AML-193 (cell line): ENCODE measurements at regions not wholly inside any gene's neighbourhood (a gene's known extent, or its start where the extent isn't known, plus 50 kb on each side); places are given as distances from the start of the nearest gene placed in this dataset.

Source experiments
- DNase-seq, 2 experiments: peaks; one replicate each; lab custom pipeline; 2025; lab: John Stamatoyannopoulos, UW

DNA sequence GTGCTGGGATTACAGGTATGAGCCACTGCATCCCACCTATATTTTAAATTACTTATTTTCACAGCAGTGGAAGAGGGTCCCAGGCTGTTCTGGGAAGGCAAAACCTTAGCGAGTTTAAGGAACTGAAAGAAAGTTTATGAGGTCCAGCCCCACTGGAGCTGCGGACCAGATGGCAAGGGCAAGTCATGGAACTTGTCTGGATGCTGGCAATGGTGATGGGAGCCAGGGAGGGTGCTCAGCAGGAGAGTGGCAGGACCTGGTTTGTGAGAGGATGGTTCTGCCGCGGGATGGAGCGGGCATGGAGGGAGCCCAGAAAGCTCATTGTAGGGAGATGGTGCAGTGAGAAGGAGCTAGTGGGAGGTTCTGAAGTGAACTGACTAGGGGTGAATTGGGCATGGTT, 50.6 kb upstream of the SLC45A1 start:
- no peak for DNase-seq

DNA sequence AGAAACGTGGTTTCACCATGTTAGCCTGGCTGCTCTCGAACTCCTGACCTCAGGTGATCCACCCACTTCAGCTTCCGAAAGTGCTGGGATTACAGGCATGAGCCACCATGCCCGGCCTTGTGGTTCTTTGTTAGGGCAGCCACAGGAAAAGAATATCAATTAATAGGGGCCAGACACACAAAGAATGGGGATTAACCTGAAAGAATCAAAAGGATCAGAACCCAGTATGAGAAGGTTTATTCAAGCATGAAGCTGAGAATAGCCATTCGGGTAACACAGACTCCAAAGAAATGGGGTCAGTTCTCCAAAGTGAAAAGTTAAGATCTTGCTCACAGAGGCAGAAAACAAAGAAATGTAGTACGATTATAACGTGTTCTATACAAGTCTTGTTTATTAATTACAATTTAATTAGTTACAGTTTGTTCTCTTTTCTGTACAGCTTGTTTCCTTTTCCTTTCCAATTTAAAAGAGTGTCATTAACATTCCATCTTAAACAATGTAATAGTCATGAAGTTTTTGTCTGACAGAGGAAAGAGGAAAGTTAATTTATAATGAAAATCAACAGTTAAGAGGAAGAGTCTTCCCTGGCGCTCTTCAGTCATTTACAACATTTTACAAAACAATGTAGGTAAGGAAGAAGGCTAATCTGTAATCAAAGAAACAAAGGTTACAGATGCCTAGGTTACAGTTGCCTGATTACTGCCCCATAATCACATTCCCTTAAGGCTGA, 51.3 kb upstream of the SLC45A1 start:
- DNase-seq = no peak

- no peak for DNase-seq
These were observed 54.1 kb upstream of the SLC45A1 start for GRCh38 chr1:8263791-8264190.

DNA sequence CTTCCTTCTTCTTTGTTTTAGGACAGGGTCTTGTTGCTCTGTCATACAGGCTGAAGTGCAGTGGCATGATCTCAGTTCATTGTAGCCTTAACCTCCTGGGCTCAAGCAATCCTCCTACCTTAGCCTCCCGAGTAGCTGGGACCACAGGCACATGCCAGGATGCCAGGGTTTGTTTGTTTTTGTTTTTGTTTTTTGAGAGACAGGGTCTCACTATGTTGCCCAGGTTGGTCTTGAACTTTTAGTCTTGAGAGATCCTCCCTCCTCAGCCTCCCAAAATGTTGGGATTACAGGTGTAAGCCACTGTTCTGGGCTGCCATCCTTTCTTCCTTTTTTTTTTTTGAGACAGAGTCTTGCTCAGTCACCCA, 56.5 kb upstream of the SLC45A1 start:
- no peak for DNase-seq

DNA sequence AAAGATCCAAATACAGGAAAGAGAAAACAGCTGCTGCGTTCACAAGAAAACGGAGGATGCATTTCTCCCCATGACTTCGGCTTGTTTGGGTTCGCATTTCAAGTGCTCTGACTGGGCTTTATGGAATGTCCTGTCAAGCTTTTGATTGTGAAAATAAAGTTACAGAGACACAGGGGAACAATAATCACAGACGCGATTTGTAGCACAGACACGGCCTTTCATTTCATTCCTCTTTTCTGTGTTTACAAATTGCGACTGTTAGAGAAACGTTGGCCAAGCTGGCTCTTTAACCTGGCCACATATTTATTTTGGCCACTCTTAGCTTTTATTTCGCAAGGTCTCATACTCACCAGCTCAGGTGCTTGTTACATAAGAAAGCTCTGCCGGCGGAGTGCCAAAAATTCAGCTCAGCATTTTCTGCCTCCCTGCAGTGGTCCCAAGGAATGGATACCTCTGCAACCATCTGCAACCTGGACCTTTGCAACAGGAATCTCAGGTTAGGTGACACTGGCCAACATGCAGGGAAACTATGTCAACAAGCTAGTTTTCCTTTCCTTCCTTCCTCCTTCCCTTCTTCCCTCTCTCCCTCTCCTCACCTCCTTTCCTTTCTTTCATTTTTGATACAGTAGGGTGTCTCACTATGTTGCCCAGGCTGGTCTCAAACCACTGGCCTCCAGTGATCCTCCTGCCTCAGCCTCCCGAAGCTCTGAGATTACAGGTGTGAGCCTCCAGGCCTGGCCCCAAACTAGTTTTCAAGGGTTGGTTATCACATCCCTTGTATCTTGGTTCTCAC, 58.2 kb upstream of the SLC45A1 start:
- DNase-seq = no peak

- DNase-seq = no peak
These were observed 60.3 kb upstream of the SLC45A1 start for GRCh38 chr1:8257621-8258020.

GRCh38 chr1:8256321-8256720, 61.6 kb upstream of the SLC45A1 start:
- DNase-seq = no peak

DNA sequence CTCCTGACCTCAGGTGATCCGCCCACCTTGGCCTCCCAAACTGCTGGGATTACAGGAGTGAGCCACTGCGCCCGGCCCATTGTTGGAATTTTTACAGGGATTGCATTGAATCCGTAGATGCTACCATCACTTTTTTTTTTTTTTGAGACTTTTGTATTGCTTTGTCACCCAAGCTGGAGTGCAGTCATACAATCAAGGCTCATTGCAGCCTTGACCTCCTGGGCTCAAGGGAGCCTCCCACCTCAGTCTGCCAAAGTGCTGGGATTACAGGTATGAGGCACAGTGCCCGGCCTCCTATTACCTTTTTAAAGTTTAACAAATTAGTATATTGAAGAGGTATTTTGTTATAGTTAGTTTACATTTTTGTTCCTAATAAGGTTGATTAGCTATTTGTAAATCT, 62.2 kb upstream of the SLC45A1 start:
- DNase-seq = no peak

- DNase-seq = no peak
These were observed 65.5 kb upstream of the SLC45A1 start for GRCh38 chr1:8252266-8252951.

DNA sequence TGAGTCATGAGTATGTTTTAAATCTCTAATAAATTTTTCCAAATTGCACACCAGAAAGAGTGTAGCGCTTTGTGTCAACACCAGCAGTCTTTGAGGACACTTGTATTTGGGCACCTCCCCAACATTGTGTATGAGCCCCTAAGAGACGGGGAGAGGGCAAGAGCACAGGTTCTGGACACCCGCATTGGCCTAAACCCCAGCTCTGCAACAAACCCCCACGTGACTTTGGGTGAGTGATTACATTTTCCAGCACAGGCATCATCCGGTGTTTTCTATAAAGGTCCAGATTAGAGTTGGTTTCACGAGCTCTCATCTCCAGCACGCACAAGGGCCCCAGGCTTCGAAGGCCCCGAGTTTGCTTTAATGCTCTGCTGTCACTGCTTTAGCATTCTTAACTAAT, 66.3 kb upstream of the SLC45A1 start:
- DNase-seq = no peak

DNA sequence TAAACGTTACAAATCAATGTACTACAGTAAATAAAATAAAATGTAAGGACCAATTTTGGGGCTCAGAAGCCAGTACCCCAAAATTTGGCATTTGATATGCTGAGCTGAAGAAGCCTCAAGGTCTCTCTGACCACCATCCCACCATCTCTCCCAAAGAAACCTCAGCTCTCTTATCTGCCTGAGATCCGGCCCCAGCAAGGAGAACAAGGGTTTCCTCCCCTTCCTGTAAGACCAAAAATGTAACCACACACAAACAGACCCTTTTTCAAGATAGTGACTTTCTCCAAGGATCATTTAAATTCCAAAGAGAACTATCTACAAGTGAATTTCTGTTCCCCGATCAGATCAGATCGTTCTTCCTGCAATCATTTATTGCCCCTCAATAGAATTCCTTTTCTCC, 68.1 kb upstream of the SLC45A1 start:
- no peak for DNase-seq

GRCh38 chr1:8247811-8248436, 70.0 kb upstream of the SLC45A1 start:
- DNase-seq = no peak

GRCh38 chr1:8244304-8244703, 73.6 kb upstream of the SLC45A1 start:
- no peak for DNase-seq

DNA sequence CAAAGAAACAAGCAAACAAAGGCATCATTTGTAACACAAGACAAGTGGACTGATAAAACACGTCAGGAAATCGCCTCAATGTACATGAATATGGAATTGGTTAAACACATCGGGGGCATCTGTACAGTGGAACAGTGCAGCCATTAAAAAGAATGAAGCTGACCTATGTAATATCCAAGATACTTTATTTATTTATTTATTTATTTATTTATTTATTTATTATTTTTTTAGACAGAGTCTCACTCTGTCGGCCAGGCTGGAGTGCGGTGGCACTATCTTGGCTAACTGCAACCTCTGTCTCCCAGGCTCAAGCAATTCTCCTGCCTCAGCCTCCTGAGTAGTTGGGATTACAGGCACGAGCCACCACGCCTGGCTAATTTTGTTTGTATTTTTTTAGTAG, 75.4 kb upstream of the SLC45A1 start:
- DNase-seq = no peak

DNA sequence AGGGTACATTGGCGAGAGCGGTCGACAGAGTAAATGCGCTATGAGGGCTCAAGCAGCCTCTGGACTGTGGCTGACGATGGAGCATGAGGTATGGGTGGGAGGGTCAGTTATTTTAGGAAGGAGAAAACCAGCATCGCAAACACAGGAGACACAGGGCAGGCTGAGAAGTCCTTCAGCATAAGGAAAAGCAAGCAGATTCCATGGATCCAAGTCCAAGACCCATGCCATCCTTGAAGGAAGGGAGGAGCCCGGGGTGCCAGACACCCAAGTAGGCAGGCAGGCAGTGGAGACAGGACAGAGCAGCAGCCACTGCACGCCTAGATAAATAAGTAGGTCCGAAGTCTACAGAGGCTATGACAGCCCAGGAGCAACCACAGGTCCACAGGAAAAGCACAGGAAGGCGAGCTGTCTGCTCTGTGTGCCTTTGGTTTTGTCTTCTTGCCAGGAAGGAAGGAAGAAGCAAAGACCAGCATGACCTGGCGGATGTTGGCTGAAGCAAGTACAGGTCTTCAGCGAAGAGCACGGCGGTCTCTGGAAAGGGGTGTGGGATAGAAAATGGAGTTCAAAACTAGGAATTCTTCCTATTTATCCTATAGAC, 76.4 kb upstream of the SLC45A1 start:
- DNase-seq = no peak

GRCh38 chr1:8239306-8240023, 78.4 kb upstream of the SLC45A1 start:
- DNase-seq = no peak

- DNase-seq = no peak
These were observed 78.9 kb upstream of the SLC45A1 start for GRCh38 chr1:8239039-8239305.

GRCh38 chr1:8238141-8239038, 79.5 kb upstream of the SLC45A1 start:
- DNase-seq = no peak

GRCh38 chr1:8232036-8232757, 85.7 kb upstream of the SLC45A1 start:
- no peak for DNase-seq

DNA sequence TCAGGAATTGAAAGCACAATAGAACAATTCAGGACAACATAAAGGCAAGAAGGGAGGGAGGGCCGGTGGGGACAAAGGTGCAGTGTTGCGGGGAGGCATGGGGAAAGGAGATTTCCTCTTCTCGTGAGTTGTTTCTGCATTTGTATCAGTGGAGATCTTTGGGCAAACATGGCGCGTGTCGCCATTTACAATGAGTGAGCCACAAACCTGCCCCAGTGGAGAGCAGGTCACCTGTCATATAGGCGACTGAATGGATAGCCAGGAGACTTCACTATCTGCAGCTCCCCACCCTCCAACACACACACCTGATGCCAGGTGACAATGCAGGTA, 87.7 kb upstream of the SLC45A1 start:
- DNase-seq = no peak
